HUES64 (cell line): ENCODE measurements at regions not wholly inside any gene's neighbourhood (a gene's known extent, or its start where the extent isn't known, plus 50 kb on each side); places are given as distances from the start of the nearest gene placed in this dataset.

ENCODE experiments used
- H3K27ac ChIP-seq: 2 replicates; pipeline ENCODE4 v1.7.0; 2013; ENCODE audit warnings: low read depth, low read length, inconsistent platforms
- H3K27me3 ChIP-seq: 2 replicates; pipeline ENCODE4 v1.6.1; 2013; ENCODE audit warnings: mild to moderate bottlenecking, low read length; ENCODE audit not compliant: insufficient read depth
- H3K36me3 ChIP-seq: 2 replicates; pipeline ENCODE4 v1.6.1; 2013; ENCODE audit warnings: mild to moderate bottlenecking, low read length; ENCODE audit not compliant: insufficient read depth
- H3K4me1 ChIP-seq: 2 replicates; pipeline ENCODE4 v1.6.1; 2013; ENCODE audit warnings: mild to moderate bottlenecking, low read length, moderate library complexity; ENCODE audit not compliant: insufficient read depth
- H3K4me3 ChIP-seq: 2 replicates; pipeline ENCODE4 v1.5.1; 2013; ENCODE audit warnings: mild to moderate bottlenecking, low read length, moderate library complexity
- H3K9ac ChIP-seq: 2 replicates; pipeline ENCODE4 v1.6.1; 2013; ENCODE audit warnings: mild to moderate bottlenecking, low read depth, low read length
- H3K9me3 ChIP-seq: 2 replicates; pipeline ENCODE4 v1.6.1; 2013; ENCODE audit warnings: low read depth, low read length; ENCODE audit not compliant: insufficient read depth
- WGBS: fragments of 150-250, 120-280 bp; methylation state at CpG from one replicate; pipeline ENCODE4 v1.1.7; 2013; ENCODE audit warnings: missing lambda C conversion rate; 5-methylcytosine and 5-hydroxymethylcytosine counted together

- Histone ChIP-seq H3K27me3 (no peaks in the 10 kb centered on the region), H3K4me3 (no peak overlapping the region), H3K27ac (no peak overlapping the region), H3K9ac (no peak overlapping the region), H3K4me1 (peaks cover 26% of the 10 kb centered on the region), H3K9me3 (peaks cover 17% of the 10 kb centered on the region), H3K36me3 (no peaks in the 10 kb centered on the region)
- 96% methylated on average over 2 of the region's 2 CpGs for WGBS
Observed at GRCh38 chr6:148602136-148602535, 144.7 kb upstream of the UST start.

GRCh38 chr6:148608199-148608951 is 138.5 kb upstream of the UST start:
- H3K9ac ChIP-seq: no peak overlapping the region
- H3K4me1 ChIP-seq: no peaks in the 10 kb centered on the region
- H3K27me3 ChIP-seq: no peaks in the 10 kb centered on the region
- no peaks in the 10 kb centered on the region for H3K36me3 ChIP-seq
- H3K9me3 ChIP-seq: no peaks in the 10 kb centered on the region; the same call in 1 of the 2 replicates
- 96% methylated on average over 9 of the region's 10 CpGs for WGBS
- no peak overlapping the region for H3K4me3 ChIP-seq
- no peak overlapping the region for H3K27ac ChIP-seq

- H3K4me3 ChIP-seq: no peak overlapping the region
- 89% methylated on average over 8 of the region's 8 CpGs for WGBS
- H3K9ac ChIP-seq: no peak overlapping the region
Observed at GRCh38 chr6:148611213-148611612, 135.6 kb upstream of the UST start.

GRCh38 chr6:148612043-148612442 is 134.8 kb upstream of the UST start:
- no peaks in the 10 kb centered on the region for H3K4me1 ChIP-seq
- H3K27me3 ChIP-seq: no peaks in the 10 kb centered on the region
- WGBS: 100% methylated on average over 1 of the region's 1 CpG
- no peaks in the 10 kb centered on the region for H3K9me3 ChIP-seq
- no peak overlapping the region for H3K9ac ChIP-seq
- H3K4me3 ChIP-seq: no peak overlapping the region
- no peak overlapping the region for H3K27ac ChIP-seq
- H3K36me3 ChIP-seq: no peaks in the 10 kb centered on the region

More at GRCh38 chr6:148611213-148611612, 135.6 kb upstream of the UST start:
- no peaks in the 10 kb centered on the region for H3K9me3 ChIP-seq
- H3K27ac ChIP-seq: no peak overlapping the region
- H3K4me1 ChIP-seq: no peaks in the 10 kb centered on the region
- H3K36me3 ChIP-seq: no peaks in the 10 kb centered on the region
- H3K27me3 ChIP-seq: no peaks in the 10 kb centered on the region

GRCh38 chr6:148614602-148615001 is 132.2 kb upstream of the UST start:
- 92% methylated on average over 3 of the region's 3 CpGs for WGBS
- no peak overlapping the region for H3K27ac ChIP-seq
- H3K9me3 ChIP-seq: no peaks in the 10 kb centered on the region
- H3K4me1 ChIP-seq: no peaks in the 10 kb centered on the region
- H3K36me3 ChIP-seq: no peaks in the 10 kb centered on the region
- no peaks in the 10 kb centered on the region for H3K27me3 ChIP-seq
- no peak overlapping the region for H3K9ac ChIP-seq
- H3K4me3 ChIP-seq: no peak overlapping the region

- no peak overlapping the region for H3K27ac ChIP-seq
- H3K36me3 ChIP-seq: no peaks in the 10 kb centered on the region
- no peaks in the 10 kb centered on the region for H3K27me3 ChIP-seq
- no peak overlapping the region for H3K4me3 ChIP-seq
- H3K4me1 ChIP-seq: no peaks in the 10 kb centered on the region
- 94% methylated on average over 3 of the region's 3 CpGs for WGBS
- H3K9ac ChIP-seq: no peak overlapping the region
- no peaks in the 10 kb centered on the region for H3K9me3 ChIP-seq
Observed at GRCh38 chr6:148616841-148617240, 130.0 kb upstream of the UST start.

- Histone ChIP-seq H3K4me1 (no peaks in the 10 kb centered on the region), H3K9ac (no peak overlapping the region), H3K4me3 (no peak overlapping the region), H3K27me3 (no peaks in the 10 kb centered on the region), H3K36me3 (no peaks in the 10 kb centered on the region), H3K9me3 (no peaks in the 10 kb centered on the region), H3K27ac (no peak overlapping the region)
- WGBS: 99% methylated on average over 3 of the region's 4 CpGs
Observed at GRCh38 chr6:148617530-148617929, 129.3 kb upstream of the UST start.

GRCh38 chr6:148619891-148620290 is 126.9 kb upstream of the UST start:
- Histone ChIP-seq H3K9ac (no peak overlapping the region), H3K27ac (no peak overlapping the region), H3K4me3 (no peak overlapping the region), H3K27me3 (no peaks in the 10 kb centered on the region), H3K36me3 (no peaks in the 10 kb centered on the region), H3K4me1 (no peaks in the 10 kb centered on the region), H3K9me3 (no peaks in the 10 kb centered on the region)
- 95% methylated on average over 1 of the region's 1 CpG for WGBS

DNA sequence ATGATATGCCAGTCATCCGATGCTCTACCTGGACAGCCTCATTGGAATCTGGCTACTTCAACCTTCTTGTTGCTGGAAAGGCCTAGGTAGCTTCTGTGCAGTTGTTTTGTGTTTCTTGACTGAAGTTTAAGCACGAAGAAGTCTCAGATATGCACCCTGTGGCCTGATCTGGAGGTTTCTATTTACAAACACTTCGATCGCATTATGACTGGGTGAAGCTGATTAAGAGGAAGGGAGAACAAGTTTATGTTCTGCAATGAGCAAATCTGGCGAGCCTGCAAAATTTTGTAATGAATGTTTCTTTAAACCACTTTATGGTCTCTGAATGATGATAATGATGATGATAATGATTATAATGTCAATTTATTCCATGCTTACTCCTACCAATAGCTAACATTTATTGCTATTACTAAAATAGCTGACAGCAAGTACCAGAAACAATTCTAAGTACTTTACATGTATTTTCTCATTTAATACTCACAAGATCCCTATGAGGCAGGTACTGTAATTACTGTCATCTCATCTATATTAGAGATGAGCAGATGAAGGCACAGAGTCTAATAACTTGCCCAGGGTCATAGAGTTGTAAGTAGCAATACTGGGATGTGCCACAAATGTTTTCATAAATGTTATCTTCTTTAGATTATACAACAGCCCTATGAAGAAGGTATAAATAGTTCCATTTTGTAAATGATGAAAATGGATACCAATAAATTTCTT is 126.1 kb upstream of the UST start:
- 94% methylated on average over 5 of the region's 5 CpGs for WGBS
- no peaks in the 10 kb centered on the region for H3K36me3 ChIP-seq
- H3K4me3 ChIP-seq: no peak overlapping the region
- no peak overlapping the region for H3K27ac ChIP-seq
- H3K9ac ChIP-seq: no peak overlapping the region
- no peaks in the 10 kb centered on the region for H3K9me3 ChIP-seq
- H3K27me3 ChIP-seq: no peaks in the 10 kb centered on the region
- no peaks in the 10 kb centered on the region for H3K4me1 ChIP-seq

DNA sequence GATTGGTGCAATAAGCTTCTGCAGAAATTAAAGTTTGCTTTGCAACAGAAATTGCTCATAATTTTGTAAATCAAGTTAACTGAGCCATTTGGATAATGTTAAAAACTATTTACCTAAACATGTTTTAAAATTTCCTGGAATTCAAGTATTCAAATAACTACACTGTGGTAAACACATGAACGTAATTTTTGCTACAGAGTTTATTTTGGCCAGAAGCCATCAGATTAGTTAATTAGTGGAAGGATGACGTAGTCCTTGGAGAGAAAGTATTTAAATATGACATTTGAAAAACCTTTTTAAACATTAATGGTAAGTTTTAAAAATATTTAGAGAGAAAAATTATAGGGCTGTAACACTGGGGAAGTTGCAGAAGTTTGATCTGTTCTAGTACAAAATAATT is 121.2 kb upstream of the UST start:
- 90% methylated on average over 2 of the region's 2 CpGs for WGBS

GRCh38 chr6:148628251-148628650 is 118.6 kb upstream of the UST start:
- Histone ChIP-seq H3K9ac (no peak overlapping the region; the same call in 1 of the 2 replicates), H3K4me3 (no peak overlapping the region), H3K27me3 (no peaks in the 10 kb centered on the region), H3K4me1 (peaks cover 27% of the 10 kb centered on the region), H3K27ac (no peak overlapping the region), H3K9me3 (no peaks in the 10 kb centered on the region), H3K36me3 (no peaks in the 10 kb centered on the region)

More for the DNA sequence above, 121.2 kb upstream of the UST start:
- Histone ChIP-seq H3K9ac (no peak overlapping the region), H3K27me3 (no peaks in the 10 kb centered on the region), H3K4me3 (no peak overlapping the region), H3K36me3 (no peaks in the 10 kb centered on the region), H3K27ac (no peak overlapping the region), H3K4me1 (peaks cover 27% of the 10 kb centered on the region), H3K9me3 (no peaks in the 10 kb centered on the region)
